NOMO-1 treated with DMSO at 0.1 percent for 48 hours (cell line): ENCODE measurements at regions not wholly inside any gene's neighbourhood (a gene's known extent, or its start where the extent isn't known, plus 50 kb on each side); places are given as distances from the start of the nearest gene placed in this dataset.

ENCODE experiments used
- DNase-seq: peaks from one replicate; lab custom pipeline; 2025; ENCODE audit not compliant: unreplicated experiment; lab: John Stamatoyannopoulos, UW

GRCh38 chr9:1320607-1321195 lies 270.5 kb downstream of the DMRT2 start:
- no peak for DNase-seq

GRCh38 chr9:1327467-1327866 lies 277.3 kb downstream of the DMRT2 start:
- no peak for DNase-seq

- DNase-seq = no peak
Observed at GRCh38 chr9:1328341-1328740, 278.2 kb downstream of the DMRT2 start.

- no peak for DNase-seq
Observed at GRCh38 chr9:1331546-1332038, 281.4 kb downstream of the DMRT2 start.

- no peak for DNase-seq
Observed at GRCh38 chr9:1332156-1332555, 282.0 kb downstream of the DMRT2 start.

GRCh38 chr9:1335174-1335573 lies 285.0 kb downstream of the DMRT2 start:
- no peak for DNase-seq

- no peak for DNase-seq
Observed at GRCh38 chr9:1337169-1337568, 287.0 kb downstream of the DMRT2 start.

- DNase-seq = no peak
Observed at GRCh38 chr9:1340390-1340789, 290.2 kb downstream of the DMRT2 start.

GRCh38 chr9:1353291-1353690 lies 303.1 kb downstream of the DMRT2 start:
- no peak for DNase-seq

- no peak for DNase-seq
Observed at GRCh38 chr9:1354086-1354485, 303.9 kb downstream of the DMRT2 start.

- DNase-seq = no peak
Observed at GRCh38 chr9:1354606-1355005, 304.4 kb downstream of the DMRT2 start.

GRCh38 chr9:1355656-1356055 lies 305.5 kb downstream of the DMRT2 start:
- no peak for DNase-seq

- DNase-seq = no peak
Observed at GRCh38 chr9:1362845-1363244, 312.7 kb downstream of the DMRT2 start.

- no peak for DNase-seq
Observed at GRCh38 chr9:1366276-1366675, 316.1 kb downstream of the DMRT2 start.

GRCh38 chr9:1369297-1369696 lies 319.1 kb downstream of the DMRT2 start:
- no peak for DNase-seq

- no peak for DNase-seq
Observed at GRCh38 chr9:1373445-1373844, 323.3 kb downstream of the DMRT2 start.

- DNase-seq = no peak
Observed at GRCh38 chr9:1383899-1384455, 333.8 kb downstream of the DMRT2 start.

- DNase-seq = no peak
Observed at GRCh38 chr9:1384816-1385215, 334.7 kb downstream of the DMRT2 start.

- DNase-seq = no peak
Observed at GRCh38 chr9:1386420-1386819, 336.3 kb downstream of the DMRT2 start.

GRCh38 chr9:1388216-1388615 lies 338.1 kb downstream of the DMRT2 start:
- no peak for DNase-seq

- no peak for DNase-seq
Observed at GRCh38 chr9:1400983-1401382, 350.8 kb downstream of the DMRT2 start.

- no peak for DNase-seq
Observed at GRCh38 chr9:1404940-1405339, 354.8 kb downstream of the DMRT2 start.

GRCh38 chr9:1411826-1412225 lies 361.7 kb downstream of the DMRT2 start:
- DNase-seq = no peak
